ENCODE measurements at regions not wholly inside any gene's neighbourhood (a gene's known extent, or its start where the extent isn't known, plus 50 kb on each side); places are given as distances from the start of the nearest gene placed in this dataset.
"Not testable (repeated sequence)": the region's sequence is repeated elsewhere in the genome, so short reads cannot be mapped to it uniquely, and the experiment has no call there.

GRCh38 chr12:17017402-17017801 lies 411.4 kb upstream of the LMO3 start:
- intact Hi-C loops (cut with micrococcal nuclease): no loop called here
- no peak overlapping the region for H3K27ac ChIP-seq (ENCODE audit: low read length)
- ATAC-seq (no peak), DNase-seq (no peak)
- no peak for TF ChIP-seq CTCF (IDR thresholded peaks at IDR 0.05)
- no peaks in the 10 kb centered on the region for H3K4me1 Mint-ChIP-seq
- peaks cover 4 to 24% of the 10 kb centered on the region in 2 donors for H3K9me3 Mint-ChIP-seq
- H3K27ac Mint-ChIP-seq: no peak overlapping the region
- H3K9me3 ChIP-seq (ENCODE audit: control insufficient read depth, insufficient read depth, low read length): peaks cover 19% of the 10 kb centered on the region
- no peaks in the 10 kb centered on the region for H3K27me3 Mint-ChIP-seq (ENCODE audit: low read depth in 2 of 2)
- H3K4me3 Mint-ChIP-seq: no peak overlapping the region
- H3K4me3 ChIP-seq (ENCODE audit: low read length): no peak overlapping the region
- no peaks in the 10 kb centered on the region for H3K27me3 ChIP-seq (ENCODE audit: control insufficient read depth, insufficient read depth, low read length)
- peaks cover 7% of the 10 kb centered on the region for H3K36me3 Mint-ChIP-seq
- H3K36me3 ChIP-seq (ENCODE audit: control insufficient read depth, insufficient read depth, low read length): no peaks in the 10 kb centered on the region
- WGBS (ENCODE audit: insufficient coverage): 91% methylated on average over 2 of the region's 3 CpGs
- no peaks in the 10 kb centered on the region for H3K4me1 ChIP-seq (ENCODE audit: control insufficient read depth, insufficient read depth, low read length)

GRCh38 chr12:17016116-17016864 lies 410.3 kb upstream of the LMO3 start:
- Mint-ChIP-seq H3K36me3 (peaks cover 7% of the 10 kb centered on the region), H3K27me3 (ENCODE audit: low read depth in 2 of 2) (no peaks in the 10 kb centered on the region), H3K4me1 (no peaks in the 10 kb centered on the region), H3K4me3 (no peak overlapping the region), H3K27ac (no peak overlapping the region), H3K9me3 (peaks cover 4 to 24% of the 10 kb centered on the region in 2 donors)
- Histone ChIP-seq H3K27me3 (ENCODE audit: control insufficient read depth, insufficient read depth, low read length) (no peaks in the 10 kb centered on the region), H3K36me3 (ENCODE audit: control insufficient read depth, insufficient read depth, low read length) (no peaks in the 10 kb centered on the region), H3K4me3 (ENCODE audit: low read length) (no peak overlapping the region), H3K27ac (ENCODE audit: low read length) (no peak overlapping the region), H3K9me3 (ENCODE audit: control insufficient read depth, insufficient read depth, low read length) (peaks cover 22% of the 10 kb centered on the region), H3K4me1 (ENCODE audit: control insufficient read depth, insufficient read depth, low read length) (no peaks in the 10 kb centered on the region)
- intact Hi-C loops (cut with micrococcal nuclease): no loop called here
- TF ChIP-seq CTCF (IDR thresholded peaks at IDR 0.05): no peak
- 85% methylated on average over 6 of the region's 7 CpGs for WGBS (ENCODE audit: insufficient coverage)
- DNase-seq (no peak), ATAC-seq (no peak)

GRCh38 chr12:17015501-17015900 lies 409.5 kb upstream of the LMO3 start:
- Histone ChIP-seq H3K27me3 (ENCODE audit: control insufficient read depth, insufficient read depth, low read length) (no peaks in the 10 kb centered on the region), H3K36me3 (ENCODE audit: control insufficient read depth, insufficient read depth, low read length) (no peaks in the 10 kb centered on the region), H3K27ac (ENCODE audit: low read length) (no peak overlapping the region), H3K4me1 (ENCODE audit: control insufficient read depth, insufficient read depth, low read length) (no peaks in the 10 kb centered on the region), H3K4me3 (ENCODE audit: low read length) (no peak overlapping the region), H3K9me3 (ENCODE audit: control insufficient read depth, insufficient read depth, low read length) (peaks cover 25% of the 10 kb centered on the region)
- H3K4me1 Mint-ChIP-seq: no peaks in the 10 kb centered on the region
- H3K9me3 Mint-ChIP-seq: peaks cover 8 to 24% of the 10 kb centered on the region in 2 donors
- 100% methylated on average over 1 of the region's 1 CpG for WGBS (ENCODE audit: insufficient coverage)
- TF ChIP-seq CTCF (IDR thresholded peaks at IDR 0.05): no peak
- intact Hi-C loops (cut with micrococcal nuclease): no loop called here
- H3K4me3 Mint-ChIP-seq: no peak overlapping the region
- DNase-seq: no peak
- H3K36me3 Mint-ChIP-seq: peaks cover 7% of the 10 kb centered on the region
- no peak overlapping the region for H3K27ac Mint-ChIP-seq
- H3K27me3 Mint-ChIP-seq (ENCODE audit: low read depth in 2 of 2): no peaks in the 10 kb centered on the region
- ATAC-seq: no peak

- H3K27ac Mint-ChIP-seq; H3K4me1 ChIP-seq (ENCODE audit: control insufficient read depth, insufficient read depth, low read length); H3K27me3 Mint-ChIP-seq (ENCODE audit: low read depth in 2 of 2); H3K36me3 ChIP-seq (ENCODE audit: control insufficient read depth, insufficient read depth, low read length); intact Hi-C loops (cut with micrococcal nuclease); ATAC-seq; H3K36me3 Mint-ChIP-seq; DNase-seq; H3K4me1 Mint-ChIP-seq; H3K4me3 Mint-ChIP-seq; H3K27me3 ChIP-seq (ENCODE audit: control insufficient read depth, insufficient read depth, low read length); H3K27ac ChIP-seq (ENCODE audit: low read length); H3K9me3 ChIP-seq (ENCODE audit: control insufficient read depth, insufficient read depth, low read length); H3K4me3 ChIP-seq (ENCODE audit: low read length): not testable (repeated sequence)
- peaks cover 7 to 10% of the 10 kb centered on the region in 2 donors for H3K9me3 Mint-ChIP-seq
- 95% methylated on average over 43 of the region's 43 CpGs for WGBS (ENCODE audit: insufficient coverage)
Observed at GRCh38 chr12:17007442-17008040, 401.6 kb upstream of the LMO3 start.

- H3K36me3 ChIP-seq (ENCODE audit: control insufficient read depth, insufficient read depth, low read length); H3K4me1 ChIP-seq (ENCODE audit: control insufficient read depth, insufficient read depth, low read length); H3K36me3 Mint-ChIP-seq; ATAC-seq; H3K27ac ChIP-seq (ENCODE audit: low read length); intact Hi-C loops (cut with micrococcal nuclease); H3K4me3 Mint-ChIP-seq; H3K27ac Mint-ChIP-seq; H3K27me3 Mint-ChIP-seq (ENCODE audit: low read depth in 2 of 2); DNase-seq; H3K4me1 Mint-ChIP-seq; H3K27me3 ChIP-seq (ENCODE audit: control insufficient read depth, insufficient read depth, low read length); H3K9me3 ChIP-seq (ENCODE audit: control insufficient read depth, insufficient read depth, low read length); H3K4me3 ChIP-seq (ENCODE audit: low read length): not testable (repeated sequence)
- 92% methylated on average over 14 of the region's 14 CpGs for WGBS (ENCODE audit: insufficient coverage)
- peaks cover 17 to 24% of the 10 kb centered on the region in 2 donors for H3K9me3 Mint-ChIP-seq
Observed at GRCh38 chr12:16998538-16998937, 392.6 kb upstream of the LMO3 start.
